ENCODE measurements at regions not wholly inside any gene's neighbourhood (a gene's known extent, or its start where the extent isn't known, plus 50 kb on each side); places are given as distances from the start of the nearest gene placed in this dataset.

DNA sequence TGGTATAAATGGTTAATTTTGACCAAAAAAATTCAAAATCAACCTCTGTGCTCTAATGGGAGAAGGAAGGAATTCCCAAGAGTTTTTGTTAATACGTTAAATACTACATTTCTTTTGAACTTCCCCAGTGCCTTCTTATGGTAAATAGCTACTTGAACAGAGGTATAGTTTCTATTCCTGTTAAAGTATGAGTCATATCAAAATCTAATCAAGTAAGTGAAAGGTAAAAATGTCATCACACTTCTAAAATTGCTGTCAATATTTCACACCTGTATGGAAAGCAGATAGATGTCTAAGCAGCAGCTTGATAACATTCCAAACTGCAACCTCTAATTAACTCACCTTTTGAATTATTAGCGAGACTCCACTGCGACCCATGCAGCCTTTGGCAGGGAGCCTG is 214.1 kb upstream of the MEF2C start:
- no CpG with 5 or more reads among the region's 3 CpGs for WGBS (ENCODE audit: insufficient coverage)
- Histone ChIP-seq H3K27ac (ENCODE audit: low read depth, low read length) (no peak overlapping the region), H3K4me1 (ENCODE audit: control insufficient read depth, insufficient read depth, low read length) (no peaks in the 10 kb centered on the region)

DNA sequence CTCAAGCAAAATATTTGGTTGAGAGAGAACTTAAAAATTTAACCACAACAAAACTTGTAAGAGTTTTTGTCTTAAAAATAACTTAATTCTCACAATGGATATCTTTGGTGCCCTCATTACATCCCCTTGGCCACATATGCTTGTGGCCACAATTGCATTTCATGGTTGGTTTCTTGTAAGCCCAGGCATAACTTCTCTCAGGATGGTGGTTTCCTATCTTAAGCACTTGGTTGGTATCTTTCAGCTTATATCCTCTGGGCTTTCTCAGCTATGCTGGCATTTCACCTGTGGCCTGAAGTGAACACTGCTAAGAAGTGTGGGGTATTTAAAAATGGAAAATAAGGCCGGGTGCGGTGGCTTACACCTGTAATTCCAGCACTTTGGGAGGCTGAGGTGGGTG is 212.4 kb upstream of the MEF2C start:
- Histone ChIP-seq H3K36me3 (ENCODE audit: control insufficient read depth, insufficient read depth, low read length) (no peaks in the 10 kb centered on the region), H3K4me1 (ENCODE audit: control insufficient read depth, insufficient read depth, low read length) (no peaks in the 10 kb centered on the region), H3K9me3 (ENCODE audit: control insufficient read depth, insufficient read depth, low read length) (no peaks in the 10 kb centered on the region), H3K4me3 (ENCODE audit: low read depth, low read length) (no peak overlapping the region), H3K27ac (ENCODE audit: low read depth, low read length) (no peak overlapping the region), H3K27me3 (ENCODE audit: control insufficient read depth, insufficient read depth, low read length) (no peaks in the 10 kb centered on the region)
- WGBS (ENCODE audit: insufficient coverage), result no CpG with 5 or more reads among the region's 2 CpGs
- no peak for DNase-seq (ENCODE audit: low read depth in 4 of 6, low spot score in 6 of 6)

More for the DNA sequence above, 214.1 kb upstream of the MEF2C start:
- Histone ChIP-seq H3K27me3 (ENCODE audit: control insufficient read depth, insufficient read depth, low read length) (no peaks in the 10 kb centered on the region), H3K4me3 (ENCODE audit: low read depth, low read length) (no peak overlapping the region), H3K9me3 (ENCODE audit: control insufficient read depth, insufficient read depth, low read length) (no peaks in the 10 kb centered on the region), H3K36me3 (ENCODE audit: control insufficient read depth, insufficient read depth, low read length) (no peaks in the 10 kb centered on the region)
- no peak for DNase-seq (ENCODE audit: low read depth in 4 of 6, low spot score in 6 of 6)

DNA sequence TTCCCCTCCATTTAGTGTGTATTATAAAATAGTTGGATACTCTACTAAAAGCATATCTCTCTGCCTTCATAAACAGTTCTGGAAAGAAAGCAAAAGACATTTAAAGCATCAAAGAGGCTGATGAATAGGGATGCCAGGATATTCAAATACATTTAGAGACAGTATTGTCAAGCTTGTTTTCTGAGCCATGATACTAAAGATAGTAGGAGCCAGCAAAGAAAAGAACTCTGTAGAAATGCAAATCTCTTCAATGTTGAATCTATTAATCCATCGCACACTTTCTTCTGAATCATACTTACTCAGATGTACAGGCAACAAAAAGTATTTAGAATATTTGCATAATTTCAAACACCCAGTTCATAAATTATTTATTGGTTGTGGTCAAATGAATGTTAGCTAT is 207.1 kb upstream of the MEF2C start:
- peak in 1 of 6 donors; percentile 50 for DNase-seq (ENCODE audit: low read depth in 4 of 6, low spot score in 6 of 6)
- no peaks in the 10 kb centered on the region for H3K27me3 ChIP-seq (ENCODE audit: control insufficient read depth, insufficient read depth, low read length)
- H3K4me3 ChIP-seq (ENCODE audit: low read depth, low read length), result no peak overlapping the region
- no peak overlapping the region for H3K27ac ChIP-seq (ENCODE audit: low read depth, low read length)
- WGBS (ENCODE audit: insufficient coverage), result no CpG with 5 or more reads among the region's 1 CpG
- no peaks in the 10 kb centered on the region for H3K36me3 ChIP-seq (ENCODE audit: control insufficient read depth, insufficient read depth, low read length)
- no peaks in the 10 kb centered on the region for H3K9me3 ChIP-seq (ENCODE audit: control insufficient read depth, insufficient read depth, low read length)
- H3K4me1 ChIP-seq (ENCODE audit: control insufficient read depth, insufficient read depth, low read length), result no peaks in the 10 kb centered on the region

- no peak overlapping the region for H3K4me3 ChIP-seq (ENCODE audit: low read depth, low read length)
- H3K27ac ChIP-seq (ENCODE audit: low read depth, low read length), result no peak overlapping the region
- H3K27me3 ChIP-seq (ENCODE audit: control insufficient read depth, insufficient read depth, low read length), result no peaks in the 10 kb centered on the region
- 67% methylated on average over 10 of the region's 12 CpGs for WGBS (ENCODE audit: insufficient coverage)
- H3K36me3 ChIP-seq (ENCODE audit: control insufficient read depth, insufficient read depth, low read length), result no peaks in the 10 kb centered on the region
- peak in 1 of 6 donors; percentile 69 for DNase-seq (ENCODE audit: low read depth in 4 of 6, low spot score in 6 of 6)
- no peaks in the 10 kb centered on the region for H3K9me3 ChIP-seq (ENCODE audit: control insufficient read depth, insufficient read depth, low read length)
- no peaks in the 10 kb centered on the region for H3K4me1 ChIP-seq (ENCODE audit: control insufficient read depth, insufficient read depth, low read length)
Observed at GRCh38 chr5:89087551-89088318, 204.8 kb upstream of the MEF2C start.

- H3K27ac ChIP-seq (ENCODE audit: low read depth, low read length), result no peak overlapping the region
- no peak for DNase-seq (ENCODE audit: low read depth in 4 of 6, low spot score in 6 of 6)
- no peaks in the 10 kb centered on the region for H3K36me3 ChIP-seq (ENCODE audit: control insufficient read depth, insufficient read depth, low read length)
- H3K9me3 ChIP-seq (ENCODE audit: control insufficient read depth, insufficient read depth, low read length), result no peaks in the 10 kb centered on the region
- no CpG with 5 or more reads among the region's 2 CpGs for WGBS (ENCODE audit: insufficient coverage)
- H3K4me1 ChIP-seq (ENCODE audit: control insufficient read depth, insufficient read depth, low read length), result no peaks in the 10 kb centered on the region
- no peaks in the 10 kb centered on the region for H3K27me3 ChIP-seq (ENCODE audit: control insufficient read depth, insufficient read depth, low read length)
- no peak overlapping the region for H3K4me3 ChIP-seq (ENCODE audit: low read depth, low read length)
Observed at GRCh38 chr5:89087128-89087527, 204.1 kb upstream of the MEF2C start.

DNA sequence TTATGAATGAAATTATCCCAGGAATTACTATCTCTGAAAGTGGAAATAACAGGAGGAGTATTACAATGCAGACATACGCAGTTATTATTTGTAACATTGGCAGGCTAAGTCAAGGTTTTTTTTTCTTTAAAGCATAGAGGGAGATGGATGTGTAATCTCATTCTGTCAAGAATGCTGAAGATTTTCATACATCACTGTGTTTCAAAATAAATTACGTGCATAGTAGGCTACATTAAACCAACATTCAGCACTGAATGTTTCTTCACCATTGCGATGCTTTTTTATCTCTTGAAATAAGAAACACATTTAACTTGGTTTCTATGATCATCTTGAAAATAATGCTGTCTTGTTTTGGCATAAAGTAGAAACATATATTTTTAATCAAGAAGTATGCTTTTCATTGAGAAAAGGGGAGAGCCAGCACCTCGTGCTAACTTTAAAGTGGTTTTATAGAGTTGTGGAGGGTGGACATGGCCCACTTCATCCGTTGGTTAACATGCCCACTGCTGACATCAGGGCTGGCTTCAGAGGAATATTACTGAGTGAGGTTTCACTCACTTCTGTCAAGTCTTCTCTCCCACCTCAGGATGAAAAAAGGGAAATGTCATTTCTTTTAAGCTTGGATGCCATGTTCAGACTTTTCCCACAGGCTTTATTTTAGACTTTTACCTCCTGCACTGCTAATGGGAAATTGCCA is 203.6 kb upstream of the MEF2C start:
- no peak for DNase-seq (ENCODE audit: low read depth in 4 of 6, low spot score in 6 of 6)
- Histone ChIP-seq H3K4me1 (ENCODE audit: control insufficient read depth, insufficient read depth, low read length) (no peaks in the 10 kb centered on the region), H3K27ac (ENCODE audit: low read depth, low read length) (no peak overlapping the region)

GRCh38 chr5:89083791-89084190 is 200.8 kb upstream of the MEF2C start:
- no CpG with 5 or more reads among the region's 1 CpG for WGBS (ENCODE audit: insufficient coverage)
- no peaks in the 10 kb centered on the region for H3K9me3 ChIP-seq (ENCODE audit: control insufficient read depth, insufficient read depth, low read length)
- no peaks in the 10 kb centered on the region for H3K4me1 ChIP-seq (ENCODE audit: control insufficient read depth, insufficient read depth, low read length)
- H3K27me3 ChIP-seq (ENCODE audit: control insufficient read depth, insufficient read depth, low read length), result no peaks in the 10 kb centered on the region
- H3K27ac ChIP-seq (ENCODE audit: low read depth, low read length), result no peak overlapping the region
- H3K4me3 ChIP-seq (ENCODE audit: low read depth, low read length), result no peak overlapping the region
- H3K36me3 ChIP-seq (ENCODE audit: control insufficient read depth, insufficient read depth, low read length), result no peaks in the 10 kb centered on the region
- no peak for DNase-seq (ENCODE audit: low read depth in 4 of 6, low spot score in 6 of 6)

More for the DNA sequence above, 203.6 kb upstream of the MEF2C start:
- no peak overlapping the region for H3K4me3 ChIP-seq (ENCODE audit: low read depth, low read length)
- no peaks in the 10 kb centered on the region for H3K9me3 ChIP-seq (ENCODE audit: control insufficient read depth, insufficient read depth, low read length)
- H3K36me3 ChIP-seq (ENCODE audit: control insufficient read depth, insufficient read depth, low read length), result no peaks in the 10 kb centered on the region
- WGBS (ENCODE audit: insufficient coverage), result 100% methylated on average over 1 of the region's 5 CpGs
- no peaks in the 10 kb centered on the region for H3K27me3 ChIP-seq (ENCODE audit: control insufficient read depth, insufficient read depth, low read length)

DNA sequence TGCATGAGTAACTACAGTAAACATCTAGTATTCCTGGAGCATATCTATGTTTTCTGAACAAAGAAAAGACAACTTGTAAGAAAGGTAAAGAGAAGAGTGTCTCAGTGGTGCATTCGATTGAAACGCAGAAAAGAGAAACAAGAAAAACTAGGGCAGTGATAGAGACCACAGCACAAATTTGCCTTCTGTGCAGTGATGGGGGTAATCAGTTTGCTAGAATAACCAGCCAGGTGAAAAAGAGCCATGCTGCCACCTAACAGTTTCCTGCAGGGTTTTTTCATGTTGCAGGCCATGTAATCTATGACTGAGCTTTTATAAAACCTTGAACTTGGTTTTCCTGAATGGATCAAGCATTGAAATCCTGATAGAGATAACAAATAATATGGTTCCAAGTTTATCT is 198.4 kb upstream of the MEF2C start:
- peak in 1 of 6 donors; percentile 29 for DNase-seq (ENCODE audit: low read depth in 4 of 6, low spot score in 6 of 6)
- Histone ChIP-seq H3K27me3 (ENCODE audit: control insufficient read depth, insufficient read depth, low read length) (no peaks in the 10 kb centered on the region), H3K36me3 (ENCODE audit: control insufficient read depth, insufficient read depth, low read length) (no peaks in the 10 kb centered on the region), H3K27ac (ENCODE audit: low read depth, low read length) (no peak overlapping the region), H3K4me3 (ENCODE audit: low read depth, low read length) (no peak overlapping the region), H3K4me1 (ENCODE audit: control insufficient read depth, insufficient read depth, low read length) (no peaks in the 10 kb centered on the region), H3K9me3 (ENCODE audit: control insufficient read depth, insufficient read depth, low read length) (no peaks in the 10 kb centered on the region)
- WGBS (ENCODE audit: insufficient coverage), result 76% methylated on average over 2 of the region's 2 CpGs

DNA sequence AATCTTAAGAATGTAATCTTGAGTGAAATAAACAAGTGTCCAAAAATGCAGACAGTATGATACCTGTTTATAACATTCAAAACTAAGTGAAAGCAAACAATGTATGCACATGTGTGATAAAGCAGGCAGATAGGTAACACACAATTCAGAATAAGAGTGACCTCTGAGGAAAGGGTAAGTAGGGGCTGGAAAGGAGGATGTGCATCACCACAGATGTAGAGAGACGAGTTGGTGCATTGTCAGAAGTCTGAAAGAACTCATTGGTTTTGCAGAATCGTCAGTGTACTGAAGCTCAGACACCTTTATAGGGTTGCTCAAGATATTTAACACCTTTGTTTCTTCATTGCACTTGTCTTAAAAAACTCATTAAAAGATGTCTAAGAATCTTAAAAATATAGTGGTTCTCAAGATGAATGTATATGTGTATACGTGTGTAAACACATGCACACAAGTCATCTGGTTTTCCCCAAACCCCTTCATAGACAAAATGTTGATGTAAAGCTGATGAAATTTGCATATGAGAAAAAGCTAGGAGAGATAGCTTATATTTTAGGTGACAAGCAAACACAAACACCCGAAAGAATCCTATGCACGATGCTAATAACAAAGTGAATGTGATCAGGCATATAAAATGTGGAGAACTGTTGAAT is 197.6 kb upstream of the MEF2C start:
- H3K4me3 ChIP-seq (ENCODE audit: low read depth, low read length), result no peak overlapping the region
- H3K9me3 ChIP-seq (ENCODE audit: control insufficient read depth, insufficient read depth, low read length), result no peaks in the 10 kb centered on the region
- DNase-seq (ENCODE audit: low read depth in 4 of 6, low spot score in 6 of 6), result no peak
- no peaks in the 10 kb centered on the region for H3K36me3 ChIP-seq (ENCODE audit: control insufficient read depth, insufficient read depth, low read length)
- no peaks in the 10 kb centered on the region for H3K27me3 ChIP-seq (ENCODE audit: control insufficient read depth, insufficient read depth, low read length)
- H3K4me1 ChIP-seq (ENCODE audit: control insufficient read depth, insufficient read depth, low read length), result no peaks in the 10 kb centered on the region
- H3K27ac ChIP-seq (ENCODE audit: low read depth, low read length), result no peak overlapping the region
- 83% methylated on average over 1 of the region's 5 CpGs for whole genome bisulfite sequencing (ENCODE audit: insufficient coverage)
